ENCODE measurements at regions not wholly inside any gene's neighbourhood (a gene's known extent, or its start where the extent isn't known, plus 50 kb on each side); places are given as distances from the start of the nearest gene placed in this dataset.
"Not testable (repeated sequence)": the region's sequence is repeated elsewhere in the genome, so short reads cannot be mapped to it uniquely, and the experiment has no call there.

DNA sequence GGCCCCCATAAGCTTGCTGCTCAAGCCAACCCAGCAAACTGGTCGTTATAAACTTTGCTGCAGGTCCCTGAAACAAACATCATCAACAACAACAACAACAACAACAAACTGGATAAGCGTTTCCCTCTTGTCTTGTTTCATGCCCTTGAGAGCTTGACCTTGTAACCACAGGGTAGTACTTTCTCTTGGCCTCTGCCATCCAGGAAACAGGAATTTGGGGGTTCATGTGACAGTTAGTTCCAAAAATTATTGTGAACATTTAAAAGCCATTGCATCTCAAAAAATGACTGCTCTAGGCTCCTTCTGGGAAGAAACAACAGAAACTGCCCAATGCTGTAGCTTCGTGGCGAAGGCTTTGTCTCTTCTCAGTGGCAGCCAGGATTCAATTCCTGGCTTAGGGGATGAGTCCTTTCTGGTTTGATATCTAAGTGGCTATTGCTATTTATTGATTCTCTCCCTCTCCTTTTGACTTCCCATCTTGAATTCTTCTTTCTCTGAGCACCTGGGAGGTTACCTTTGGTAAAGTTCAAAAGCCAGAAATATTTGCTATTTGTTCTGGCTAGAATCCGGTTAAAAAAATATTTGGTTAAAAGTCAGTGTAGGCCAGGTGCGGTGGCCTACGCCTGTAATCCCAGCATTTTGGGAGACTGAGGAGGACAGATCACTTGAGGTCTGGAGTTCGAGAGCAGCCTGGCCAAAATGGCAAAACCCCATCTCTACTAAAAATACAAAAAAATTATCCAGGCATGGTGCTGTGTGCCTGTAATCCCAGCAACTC lies 52.0 kb upstream of the CPM start:
- no peak for DNase-seq (ENCODE audit: low spot score)

DNA sequence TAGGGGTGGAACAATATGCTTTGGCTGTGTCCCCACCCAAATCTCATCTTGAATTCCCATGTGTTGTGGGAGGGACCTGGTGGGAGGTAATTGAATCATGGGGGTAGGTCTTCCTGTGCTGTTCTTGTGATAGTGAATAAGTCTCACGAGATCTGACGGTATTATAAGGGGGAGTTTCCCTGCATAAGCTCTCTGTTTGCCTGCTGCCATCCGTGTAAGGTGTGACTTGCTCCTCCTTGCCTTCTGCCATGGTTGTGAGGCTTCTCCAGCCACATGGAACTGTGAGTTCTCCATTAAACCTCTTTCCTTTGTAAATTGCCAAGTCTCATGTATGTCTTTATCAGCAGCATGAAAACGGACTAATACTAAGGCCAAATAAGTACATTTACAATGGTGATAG lies 64.6 kb upstream of the CPM start:
- DNase-seq (ENCODE audit: low spot score) = not testable (repeated sequence)

DNA sequence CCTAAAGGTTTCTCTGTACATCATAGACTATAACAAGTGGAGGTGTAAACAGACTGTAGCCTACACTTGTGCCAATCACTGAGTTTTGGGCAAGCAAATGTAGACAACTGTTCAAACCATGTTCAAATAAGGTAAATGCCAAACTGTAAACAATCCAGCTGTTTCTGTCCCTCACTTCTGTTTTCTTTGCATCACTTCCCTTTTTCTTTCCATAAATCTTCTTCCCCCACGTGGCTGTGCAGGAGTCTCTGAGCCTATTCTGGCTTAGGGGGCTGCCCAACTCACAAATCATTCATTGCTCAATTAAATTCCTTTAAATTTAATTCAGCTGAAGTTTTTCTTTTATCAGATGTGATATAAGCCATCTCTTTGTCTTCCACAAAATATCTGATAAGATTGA lies 65.1 kb upstream of the CPM start:
- DNase-seq (ENCODE audit: low spot score) = no peak

DNA sequence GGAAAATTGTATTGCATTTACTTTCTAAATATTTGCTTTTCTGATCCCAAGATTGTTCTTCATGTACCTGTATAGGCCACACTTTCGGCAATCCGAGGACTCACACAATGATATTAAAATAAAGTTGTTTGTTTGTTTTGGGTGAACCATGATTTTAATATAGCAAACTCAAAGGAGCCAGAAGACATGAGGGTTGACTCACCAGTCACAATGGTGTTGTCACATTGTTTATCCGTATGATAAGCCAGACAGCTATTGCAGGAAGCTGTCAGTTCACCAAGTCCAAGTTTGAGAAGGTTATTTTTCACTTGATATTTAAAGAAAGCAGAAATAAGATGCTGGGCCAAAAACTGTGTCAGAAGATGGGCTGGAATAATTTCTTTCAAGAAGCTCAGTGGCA lies 67.1 kb upstream of the CPM start:
- no peak for DNase-seq (ENCODE audit: low spot score)

DNA sequence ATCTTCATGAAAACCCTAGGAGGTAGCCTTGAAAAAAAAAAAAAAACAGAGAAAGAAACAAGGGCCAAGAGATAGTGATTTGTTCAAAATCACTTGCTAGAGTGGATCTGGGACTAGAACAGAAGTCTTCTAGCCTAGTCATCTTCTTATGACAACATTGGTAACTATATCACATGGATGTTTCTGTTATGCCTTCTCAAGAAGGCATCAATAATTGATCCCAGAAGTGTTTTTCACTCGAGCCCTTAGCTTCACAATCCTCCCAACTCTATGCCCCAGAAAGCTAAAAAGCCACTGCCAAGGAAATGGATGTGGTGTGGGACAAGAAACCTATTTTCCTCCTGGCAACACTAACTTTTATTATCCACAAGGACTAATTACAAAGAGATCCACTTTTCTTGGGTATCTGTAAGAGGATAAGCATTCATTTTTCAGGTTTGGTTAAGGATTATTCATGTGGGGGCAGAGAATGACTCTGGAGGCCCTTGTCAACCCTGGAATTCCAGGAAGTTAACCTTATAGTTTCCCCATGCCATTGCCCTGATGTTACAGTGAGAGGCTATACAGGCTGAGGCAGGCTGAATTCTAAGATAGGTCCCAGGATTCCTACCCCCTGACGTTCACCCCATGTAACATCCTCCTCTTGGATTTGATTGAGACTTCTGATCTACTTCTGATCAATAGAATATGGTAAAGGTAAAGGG lies 67.7 kb upstream of the CPM start:
- no peak for DNase-seq (ENCODE audit: low spot score)

DNA sequence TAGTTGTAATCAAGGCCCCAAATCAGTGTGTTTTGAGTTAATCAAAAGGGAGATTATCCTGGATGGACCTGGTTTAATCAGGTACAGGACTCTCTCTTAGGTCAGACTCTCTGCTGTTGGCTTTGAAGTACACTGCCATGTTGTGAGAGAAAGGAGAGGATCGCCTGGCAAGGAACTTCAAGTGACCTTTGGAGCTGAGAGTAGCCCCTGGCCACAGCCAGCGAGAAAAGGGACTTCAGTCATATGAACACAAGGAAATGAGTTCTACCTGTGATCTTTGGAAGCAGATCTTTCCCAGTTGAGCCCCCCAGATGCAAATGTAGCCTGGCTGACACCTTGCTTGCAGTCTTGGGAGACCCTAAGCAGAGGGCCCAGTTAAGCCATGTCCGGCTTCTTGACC lies 68.3 kb upstream of the CPM start:
- no peak for DNase-seq (ENCODE audit: low spot score)

DNA sequence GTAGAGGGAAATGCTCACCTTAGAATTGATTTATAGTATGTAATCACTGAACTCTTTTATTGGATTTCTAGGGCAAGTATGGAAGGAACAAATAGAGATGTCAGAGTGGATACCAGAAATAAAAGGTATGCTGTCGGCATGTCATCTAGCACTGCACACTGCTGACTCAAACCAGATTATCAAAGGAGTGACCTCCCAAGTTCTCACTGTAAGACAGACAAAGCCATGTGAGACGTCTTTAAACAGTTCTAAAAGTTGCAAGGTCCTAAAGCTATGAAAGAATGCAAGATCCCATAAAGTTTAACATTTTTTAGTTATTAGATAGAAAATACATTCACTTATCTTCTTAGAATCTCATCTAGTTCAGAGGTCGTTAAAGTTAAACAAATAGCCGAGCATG lies 70.0 kb upstream of the CPM start:
- no peak for DNase-seq (ENCODE audit: low spot score)

DNA sequence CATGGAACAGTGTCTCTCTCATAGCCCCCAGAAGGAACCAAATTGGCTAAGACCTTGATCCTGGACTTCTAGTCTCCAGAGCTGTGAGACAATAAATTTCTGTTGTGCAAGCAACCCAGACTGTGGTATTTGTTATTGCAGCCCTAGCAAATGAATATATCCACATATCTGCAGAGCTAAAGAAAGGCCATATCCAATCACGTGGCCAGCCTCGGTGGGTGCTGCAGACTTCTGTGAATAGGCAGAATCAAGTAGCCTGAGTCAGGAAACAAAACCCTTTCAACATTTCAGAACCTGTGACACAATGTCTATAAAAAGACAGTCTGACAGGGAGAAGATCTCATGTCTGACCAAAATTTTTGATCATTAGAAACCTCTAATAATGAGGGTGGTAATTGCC lies 71.0 kb upstream of the CPM start:
- no peak for DNase-seq (ENCODE audit: low spot score)

DNA sequence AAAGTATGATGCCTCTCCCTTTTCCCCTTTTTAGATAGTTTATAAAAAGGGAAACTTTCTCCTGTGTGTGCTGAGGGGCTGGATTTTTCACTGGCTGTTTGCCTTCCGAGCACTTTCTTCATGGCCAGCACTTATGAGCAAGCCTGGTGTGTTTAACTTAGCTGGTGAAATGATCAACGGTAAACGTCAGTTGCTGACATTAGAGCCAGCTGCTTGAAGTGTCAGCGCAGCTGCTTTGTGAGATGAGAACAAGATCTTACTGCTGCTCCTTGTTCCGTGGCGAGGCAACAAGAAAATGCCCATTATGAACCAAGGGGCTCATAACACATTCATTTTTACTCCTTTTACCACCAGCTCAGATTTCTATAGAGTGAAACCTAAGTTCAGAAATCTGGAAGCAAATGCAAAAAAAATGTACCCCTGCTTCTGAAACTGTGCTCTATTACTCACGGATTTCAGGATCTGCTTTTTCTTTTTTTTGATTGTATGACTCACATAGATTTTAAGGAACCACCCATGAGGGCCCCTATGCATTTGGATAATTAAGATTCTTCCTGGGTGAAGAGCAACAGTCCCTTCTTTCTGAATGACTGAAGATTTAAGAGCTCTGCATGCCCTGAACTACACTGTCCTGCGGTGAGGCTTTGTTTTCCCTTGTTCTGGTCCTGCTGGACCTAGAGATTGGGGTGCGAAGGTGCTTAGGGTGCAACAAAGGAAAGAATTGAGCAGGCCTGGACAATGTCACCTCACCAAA lies 74.3 kb upstream of the CPM start:
- no peak for DNase-seq (ENCODE audit: low spot score)

DNA sequence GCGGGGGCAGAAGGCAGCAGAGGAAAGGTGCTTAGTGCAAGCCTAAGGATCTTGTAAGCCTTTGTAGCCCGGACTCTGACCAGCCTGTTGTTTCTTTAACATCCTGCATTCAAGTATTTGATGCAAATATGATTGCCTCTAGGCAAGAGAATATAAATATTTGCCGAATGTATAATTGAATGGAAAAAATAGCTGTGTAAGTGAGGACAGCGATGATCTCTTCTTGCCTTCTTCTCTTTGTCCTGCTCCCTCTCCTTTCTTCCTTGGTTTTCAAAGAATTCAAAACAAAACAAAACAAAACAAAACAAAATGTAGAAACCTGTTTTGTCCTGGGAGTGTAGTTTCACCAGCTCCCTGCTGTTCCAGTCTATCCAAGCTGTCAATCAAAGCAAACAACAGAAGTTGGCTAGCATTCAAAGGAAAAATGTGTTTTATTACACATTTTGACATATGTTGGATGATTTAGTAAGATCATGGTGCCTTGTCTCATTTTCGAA lies 74.9 kb upstream of the CPM start:
- no peak for DNase-seq (ENCODE audit: low spot score)

DNA sequence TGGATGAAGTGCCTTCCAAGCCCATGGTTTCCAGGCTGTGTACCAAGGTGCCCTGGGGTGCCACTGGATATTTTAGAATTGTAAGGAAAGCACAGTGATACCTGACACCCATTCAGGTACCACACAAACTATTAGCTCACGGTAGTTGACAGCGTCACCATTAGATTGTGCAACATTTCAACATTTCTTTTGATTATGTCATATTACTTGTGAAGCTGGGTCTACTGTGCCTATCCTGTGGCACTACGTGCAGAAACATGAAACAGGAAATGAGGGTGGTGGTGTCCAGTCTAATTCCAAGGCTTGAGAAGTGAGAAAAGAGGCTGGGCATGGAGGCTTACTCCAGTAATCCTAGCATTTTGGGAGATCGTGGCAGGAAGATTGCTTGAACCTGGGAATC lies 75.5 kb upstream of the CPM start:
- no peak for DNase-seq (ENCODE audit: low spot score)

DNA sequence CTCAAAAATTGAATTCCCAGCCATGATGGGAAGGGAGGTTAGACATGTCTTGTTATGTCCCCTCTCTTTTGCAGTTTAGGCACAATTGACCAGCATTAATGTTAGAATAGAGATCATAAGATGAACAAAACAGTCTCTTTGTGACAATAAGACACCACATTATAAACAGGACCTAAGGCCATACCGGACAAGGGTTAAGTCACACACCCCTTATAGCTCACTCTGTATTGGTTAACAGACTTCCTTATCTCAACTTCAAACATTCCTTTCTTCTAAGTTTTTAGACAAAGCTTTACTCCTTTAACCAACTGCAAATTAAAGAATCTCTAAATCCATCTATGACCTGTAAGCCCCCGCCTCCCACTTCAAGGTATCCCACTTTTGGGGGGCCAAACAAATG lies 81.1 kb upstream of the CPM start:
- DNase-seq (ENCODE audit: low spot score) = no peak

DNA sequence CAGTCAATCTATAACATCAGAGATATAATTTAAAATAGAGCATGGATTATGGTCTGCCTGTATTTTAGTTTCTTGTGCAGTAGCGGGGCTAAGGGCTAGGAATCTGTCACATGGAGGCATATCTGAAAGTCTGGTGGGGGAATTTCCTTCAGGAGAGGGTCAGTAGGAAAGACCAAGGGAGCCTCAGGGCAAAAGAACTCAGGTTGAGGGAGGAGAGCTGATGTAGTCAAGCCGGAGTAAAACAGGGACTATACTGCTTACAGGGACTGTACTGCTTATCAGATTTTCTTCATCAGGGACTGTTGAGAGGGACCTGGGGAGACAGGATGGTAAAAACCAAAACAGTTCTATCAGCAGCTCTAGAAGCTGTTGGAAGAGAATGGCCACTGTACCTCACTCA lies 82.0 kb upstream of the CPM start:
- no peak for DNase-seq (ENCODE audit: low spot score)

DNA sequence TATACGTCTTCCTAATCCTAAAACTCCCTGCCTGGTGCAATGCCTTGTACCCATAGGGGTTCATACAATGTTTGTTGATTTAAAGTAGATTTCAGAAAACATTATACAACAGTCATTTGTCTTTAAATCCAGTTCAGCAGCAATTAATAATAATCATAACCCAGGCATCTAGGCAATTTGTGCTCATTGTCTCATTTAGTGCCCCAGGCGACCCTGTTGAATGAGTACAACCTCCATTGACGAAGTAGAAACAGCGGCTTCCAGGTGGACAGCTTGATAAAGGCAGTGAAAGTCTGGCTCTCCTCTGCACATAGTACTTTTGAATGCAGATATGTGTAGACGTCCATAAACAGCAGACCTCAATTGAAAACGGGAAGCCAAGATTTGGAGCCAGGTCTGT lies 82.9 kb upstream of the CPM start:
- DNase-seq (ENCODE audit: low spot score) = no peak

DNA sequence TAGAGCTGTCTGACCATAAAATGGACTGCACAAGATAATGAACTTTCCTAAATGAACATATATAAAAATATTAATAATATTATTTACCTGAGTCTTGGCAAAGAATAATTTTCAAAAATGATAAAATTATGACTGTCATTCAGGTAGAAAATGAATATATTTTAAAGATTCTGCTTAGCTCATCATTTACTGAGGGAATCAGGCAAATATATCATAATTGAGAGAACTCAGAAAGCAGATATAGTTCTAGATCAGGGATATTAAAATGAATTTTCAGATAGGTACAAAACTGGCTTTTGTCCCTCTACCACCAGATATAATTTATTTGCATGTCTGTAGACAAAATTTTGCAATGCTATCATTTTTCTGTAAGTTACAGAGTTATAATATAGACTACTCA lies 86.1 kb upstream of the CPM start:
- no peak for DNase-seq (ENCODE audit: low spot score)

DNA sequence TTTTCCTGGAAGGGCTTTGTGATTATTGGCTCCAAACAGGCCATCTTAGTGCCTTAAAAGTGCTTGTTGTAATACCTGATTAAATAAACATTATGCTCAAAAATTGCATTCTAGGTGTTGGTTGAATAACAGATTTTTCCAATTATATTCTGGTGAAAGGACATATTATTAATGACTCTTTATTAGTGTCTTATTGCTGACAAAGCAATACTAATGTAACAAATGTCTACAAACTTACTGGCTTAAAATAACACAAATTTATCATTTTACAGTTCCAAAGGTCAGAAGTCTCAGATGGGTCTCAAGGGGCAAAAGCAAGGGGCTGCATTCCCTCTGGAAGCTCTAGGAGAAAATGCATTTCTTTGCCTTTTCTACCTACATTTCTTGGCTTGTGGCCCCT lies 86.9 kb upstream of the CPM start:
- DNase-seq (ENCODE audit: low spot score) = no peak

DNA sequence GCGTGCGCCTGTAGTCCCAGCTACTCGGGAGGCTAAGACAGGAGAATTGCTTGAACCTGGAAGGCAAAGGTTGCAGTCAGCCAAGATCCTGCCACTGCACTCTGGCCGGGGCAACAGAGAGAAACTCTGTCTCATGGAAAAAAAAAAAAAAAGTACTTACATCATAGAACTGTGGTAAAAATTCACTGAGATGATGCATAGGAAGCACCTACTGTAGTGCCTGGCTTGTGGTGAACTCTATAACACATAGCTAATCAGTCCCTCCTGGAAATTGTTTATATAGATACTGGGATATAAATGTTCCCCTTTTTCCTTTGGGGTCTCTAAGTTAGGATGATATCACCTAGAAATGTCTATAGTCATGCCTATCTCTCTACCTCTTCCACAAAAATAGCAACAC lies 89.7 kb upstream of the CPM start:
- no peak for DNase-seq (ENCODE audit: low spot score)

DNA sequence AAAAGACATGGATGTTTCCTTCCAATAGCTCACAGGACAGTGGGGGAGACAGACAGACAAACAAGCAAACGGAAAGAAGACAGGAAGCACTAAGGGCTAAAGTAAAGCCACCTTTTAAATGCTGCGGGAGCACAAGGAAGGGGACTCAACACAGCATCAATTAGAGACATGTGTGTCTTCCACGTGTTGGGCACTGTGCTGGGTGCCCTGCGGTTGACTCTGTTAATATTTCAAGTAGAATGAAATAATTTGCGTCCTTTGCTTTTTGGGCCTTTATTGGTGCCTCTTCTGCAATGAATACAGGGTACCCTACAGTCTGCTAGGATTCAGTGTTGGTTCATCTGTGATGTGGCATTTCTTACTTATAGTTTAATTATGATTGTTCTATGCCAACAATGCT lies 90.9 kb upstream of the CPM start:
- no peak for DNase-seq (ENCODE audit: low spot score)

DNA sequence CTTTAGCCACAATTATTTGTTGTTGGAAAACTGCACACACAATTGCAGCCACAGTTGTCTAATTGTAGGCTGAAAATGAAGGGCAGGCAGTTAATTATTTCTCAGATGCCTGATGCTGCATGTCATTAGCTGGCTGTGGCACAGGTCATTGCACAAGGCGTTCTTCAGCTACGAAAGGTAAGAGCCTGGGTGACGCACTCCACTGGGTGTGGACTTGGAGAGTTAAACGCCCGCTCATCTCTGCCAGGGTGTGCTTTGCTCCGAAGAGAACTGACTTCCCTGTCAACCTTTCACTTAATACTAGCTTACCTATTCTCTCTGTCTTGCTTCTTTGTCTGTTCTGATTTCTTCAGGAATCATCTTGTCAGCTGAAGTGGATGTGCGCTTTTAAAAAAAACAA lies 91.4 kb upstream of the CPM start:
- DNase-seq (ENCODE audit: low spot score) = no peak

DNA sequence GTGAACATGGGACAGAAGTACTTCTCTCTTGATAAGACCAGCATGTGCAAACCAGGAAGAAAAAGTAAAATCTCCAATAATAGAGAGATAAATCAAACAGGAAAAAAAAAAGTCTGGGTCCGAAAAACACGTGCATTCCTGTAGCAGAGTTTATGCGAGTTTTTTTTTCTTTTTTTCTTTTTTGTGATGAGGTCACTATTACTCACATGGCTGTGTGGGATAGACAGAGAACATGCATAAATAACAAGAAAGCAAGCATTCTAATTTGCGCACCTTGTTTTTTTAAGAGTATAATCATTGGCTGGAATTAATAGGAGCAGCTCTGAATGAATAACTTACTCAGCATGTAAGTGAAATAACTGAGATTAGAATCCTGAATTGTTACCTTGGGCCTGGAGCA lies 91.9 kb upstream of the CPM start:
- no peak for DNase-seq (ENCODE audit: low spot score)

DNA sequence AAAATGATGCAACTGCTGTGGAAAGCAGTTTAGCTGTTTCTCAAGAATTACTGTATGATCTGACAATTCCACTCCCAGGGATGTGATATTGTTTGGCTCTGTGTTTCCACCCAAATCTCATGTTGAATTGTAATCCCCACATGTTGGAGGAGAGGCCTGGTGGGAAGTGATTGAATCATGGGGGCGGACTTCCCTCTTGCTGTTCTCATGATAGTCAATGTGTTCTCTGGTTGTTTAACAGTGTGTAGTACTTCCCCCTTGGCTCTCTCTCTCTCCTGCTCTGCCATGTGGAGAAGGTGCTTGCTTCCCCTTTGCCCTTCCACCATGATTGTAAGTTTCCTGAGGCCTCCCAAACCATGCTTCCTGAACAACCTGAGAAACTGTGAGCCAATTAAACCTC lies 93.4 kb upstream of the CPM start:
- DNase-seq (ENCODE audit: low spot score) = no peak

DNA sequence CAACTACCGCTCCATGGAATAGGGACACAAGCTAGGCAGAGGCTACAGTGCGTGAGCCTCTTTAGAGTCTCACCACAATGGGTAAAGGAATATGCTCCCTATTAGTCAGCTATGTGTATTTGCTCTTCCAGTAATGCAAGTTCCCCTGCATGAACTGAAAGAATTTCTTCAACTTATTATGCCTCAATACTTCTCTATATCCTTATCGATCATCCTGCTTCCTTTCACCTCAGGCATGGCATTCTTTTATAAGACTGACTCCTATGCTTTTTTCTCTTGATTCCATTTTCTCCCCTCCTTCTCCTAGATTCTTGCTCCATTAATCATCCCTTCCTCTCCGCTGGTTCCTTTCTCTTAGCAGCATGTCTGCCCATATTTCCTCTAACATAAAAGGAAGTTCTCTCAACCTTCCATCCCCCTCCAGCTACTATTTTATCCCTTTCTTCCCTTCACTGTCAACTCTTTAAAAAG lies 94.5 kb upstream of the CPM start:
- no peak for DNase-seq (ENCODE audit: low spot score)

Measured in CD4-positive, alpha-beta T cell treated with Interleukin-15 for 4 hours (primary cell).